PC-3 (cell line): ENCODE measurements at regions not wholly inside any gene's neighbourhood (a gene's known extent, or its start where the extent isn't known, plus 50 kb on each side); places are given as distances from the start of the nearest gene placed in this dataset.

Experiments
- CTCF ChIP-seq: fragments of 300-600 bp; sonication (generic); conservative IDR thresholded peaks from 2 replicates; pipeline ENCODE4 v1.5.1; 2017; ENCODE audit warnings: antibody characterized with exemption, low read depth, mild to moderate bottlenecking, low read length
- EZH2 ChIP-seq: fragments of 300-600 bp; sonication (generic); IDR thresholded peaks from one replicate; pipeline ENCODE4 v1.6.1; 2017; ENCODE audit warnings: antibody characterized with exemption, mild to moderate bottlenecking, low read length; ENCODE audit not compliant: unreplicated experiment
- EZH2phosphoT487 ChIP-seq: fragments of 300-600 bp; sonication (generic); IDR thresholded peaks from 2 replicates; pipeline ENCODE4 v1.6.1; 2018; ENCODE audit warnings: mild to moderate bottlenecking, antibody characterized with exemption, low read length, borderline replicate concordance

- TF ChIP-seq CTCF (no peak), EZH2 (no peak), EZH2phosphoT487 (no peak)
Observed at GRCh38 chr2:51304311-51304710, 272.4 kb upstream of the NRXN1 start.
